AML-193 (cell line): ENCODE measurements at regions not wholly inside any gene's neighbourhood (a gene's known extent, or its start where the extent isn't known, plus 50 kb on each side); places are given as distances from the start of the nearest gene placed in this dataset.

Source experiments
- DNase-seq, 2 experiments: peaks; one replicate each; lab custom pipeline; 2025; lab: John Stamatoyannopoulos, UW

- DNase-seq: no peak
Measured at GRCh38 chr17:53891726-53892125, 69.0 kb downstream of the KIF2B start.

DNA sequence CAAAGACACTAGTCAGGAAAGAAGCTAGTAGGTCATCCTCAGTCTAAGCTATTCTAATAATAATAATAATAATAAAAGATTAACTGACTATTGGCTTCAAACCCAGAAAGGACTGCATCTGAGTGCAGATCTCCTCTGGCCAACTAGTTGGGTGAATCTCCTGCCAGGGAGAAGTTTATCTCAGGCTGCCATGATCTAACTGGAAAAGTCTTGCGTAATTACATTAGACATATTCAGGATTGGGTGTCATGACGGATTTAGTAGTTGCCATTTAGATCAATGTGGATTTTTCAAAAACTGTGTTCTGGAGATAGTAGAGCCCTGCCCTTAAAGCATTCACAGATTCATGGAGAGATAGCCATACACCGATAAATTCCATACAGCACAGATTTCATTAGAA is 69.5 kb downstream of the KIF2B start:
- DNase-seq: no peak

DNA sequence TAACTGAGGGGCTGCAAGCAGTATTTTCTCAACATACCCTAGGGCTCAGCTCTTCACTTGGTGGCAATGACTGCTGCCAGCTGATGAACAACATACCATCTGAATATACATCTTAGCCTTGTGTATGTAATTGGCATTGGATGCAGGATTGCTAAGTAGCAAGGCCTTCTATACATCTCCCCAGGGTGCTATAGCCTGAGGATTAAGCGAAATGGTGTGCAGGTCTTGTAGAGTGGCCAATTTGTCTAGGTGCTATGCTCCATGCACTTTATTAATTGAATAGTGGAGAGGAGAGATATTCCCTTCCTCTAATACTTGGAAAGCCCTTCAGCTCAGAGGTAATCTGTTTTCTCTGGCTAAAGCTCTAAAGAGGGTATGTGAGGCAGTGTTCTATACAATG is 71.9 kb downstream of the KIF2B start:
- DNase-seq: no peak

DNA sequence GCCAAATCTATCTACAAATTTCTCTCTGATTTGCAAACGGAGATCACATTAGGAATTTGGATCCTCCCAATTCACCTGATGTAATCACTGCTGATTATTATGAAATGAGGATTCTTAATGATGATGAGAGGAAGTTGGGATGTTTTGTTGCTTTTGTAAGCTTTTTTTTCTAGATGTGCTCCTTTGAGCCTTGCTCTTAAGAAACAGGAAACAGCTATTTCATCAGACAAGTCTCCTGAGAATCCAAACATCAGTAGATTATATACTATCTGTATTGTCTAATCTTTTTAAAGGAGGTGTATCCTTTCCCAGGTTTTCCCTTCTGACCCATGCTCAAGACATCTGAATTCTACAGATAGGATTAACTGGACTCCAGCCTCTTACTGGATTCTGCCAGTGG is 73.3 kb downstream of the KIF2B start:
- peak; percentile 5 for DNase-seq

- no peak for DNase-seq
Measured at GRCh38 chr17:53900951-53901350, 78.2 kb downstream of the KIF2B start.

DNA sequence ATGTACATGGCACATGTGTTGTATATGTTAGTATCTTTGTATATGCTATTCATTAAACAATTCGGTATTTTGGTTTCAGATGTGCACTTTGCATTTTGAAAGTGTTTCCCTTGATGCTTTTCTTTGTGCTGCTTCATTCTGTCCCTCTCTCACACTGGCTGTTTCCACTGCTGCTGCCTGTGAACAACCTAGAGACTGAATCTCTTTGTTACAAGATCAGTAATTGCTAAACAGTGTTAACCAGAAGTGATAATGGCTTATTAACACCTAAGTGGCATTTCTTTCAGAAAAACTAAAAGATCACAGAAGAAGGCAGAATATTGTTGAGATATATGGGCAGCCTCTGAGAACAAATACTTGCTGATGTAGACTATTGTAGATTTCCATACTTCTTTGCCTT is 84.7 kb downstream of the KIF2B start:
- DNase-seq: no peak

DNA sequence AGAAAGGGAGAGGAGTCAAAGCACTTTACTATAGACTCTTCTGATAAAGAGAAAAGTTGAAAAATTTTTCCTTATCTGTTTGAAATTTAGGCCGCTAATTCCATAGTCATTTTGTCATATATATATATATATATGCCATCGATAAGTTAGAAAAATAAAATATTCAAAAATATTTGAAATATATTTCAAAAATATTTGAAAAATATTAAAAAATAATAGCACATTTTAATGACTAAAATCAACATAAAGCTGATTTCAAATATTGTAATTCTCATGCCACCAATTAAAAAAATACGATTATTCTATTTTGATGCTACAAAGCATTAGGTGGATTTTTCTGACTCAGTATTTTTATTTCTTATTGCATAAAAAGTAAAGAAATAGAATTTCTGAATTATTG is 87.1 kb downstream of the KIF2B start:
- DNase-seq: no peak

- no peak for DNase-seq
Measured at GRCh38 chr17:53912117-53912516, 89.4 kb downstream of the KIF2B start.

GRCh38 chr17:53919356-53919755 is 96.6 kb downstream of the KIF2B start:
- DNase-seq: no peak

- no peak for DNase-seq
Measured at GRCh38 chr17:53924530-53925455, 102.1 kb downstream of the KIF2B start.

- no peak for DNase-seq
Measured at GRCh38 chr17:53932386-53932785, 109.7 kb downstream of the KIF2B start.

- no peak for DNase-seq
Measured at GRCh38 chr17:53934931-53935330, 112.2 kb downstream of the KIF2B start.

DNA sequence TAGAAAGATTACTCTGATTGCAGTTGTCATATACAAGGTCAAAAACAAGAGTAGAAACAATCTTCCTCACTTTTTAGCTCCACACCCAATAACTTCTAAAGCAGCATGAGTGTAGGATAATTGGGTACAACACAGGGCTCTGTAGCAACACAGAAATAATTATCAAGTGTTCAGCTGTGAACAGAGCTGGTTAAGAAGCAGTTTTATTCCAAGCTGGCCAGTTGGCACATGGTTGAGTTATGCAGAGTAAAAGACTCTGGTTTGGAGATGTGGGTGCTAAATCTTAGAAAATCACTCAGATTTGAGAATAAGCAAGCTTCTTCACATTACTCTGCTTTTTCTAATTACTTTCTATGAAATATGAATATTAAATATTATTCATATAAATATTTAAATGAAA is 118.5 kb downstream of the KIF2B start:
- no peak for DNase-seq

DNA sequence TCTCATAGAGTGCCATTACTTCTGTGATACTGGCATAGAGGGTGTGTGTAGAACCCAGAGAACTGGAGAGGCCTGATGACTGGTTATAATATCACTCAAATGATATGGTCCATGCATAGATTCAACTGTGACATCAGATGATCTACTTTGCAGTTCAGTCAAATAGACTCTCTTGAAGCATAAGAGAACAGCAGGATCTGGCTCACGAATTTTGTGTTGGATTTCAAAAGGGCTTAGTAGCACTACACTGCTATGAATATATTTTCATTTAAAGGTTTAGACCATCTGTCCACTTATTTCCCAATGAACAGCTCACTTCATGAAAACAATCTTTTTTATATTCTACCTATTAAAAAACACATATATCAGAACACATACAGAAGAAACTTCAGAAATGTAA is 119.7 kb downstream of the KIF2B start:
- no peak for DNase-seq

- DNase-seq: no peak
Measured at GRCh38 chr17:53942898-53943297, 120.2 kb downstream of the KIF2B start.

DNA sequence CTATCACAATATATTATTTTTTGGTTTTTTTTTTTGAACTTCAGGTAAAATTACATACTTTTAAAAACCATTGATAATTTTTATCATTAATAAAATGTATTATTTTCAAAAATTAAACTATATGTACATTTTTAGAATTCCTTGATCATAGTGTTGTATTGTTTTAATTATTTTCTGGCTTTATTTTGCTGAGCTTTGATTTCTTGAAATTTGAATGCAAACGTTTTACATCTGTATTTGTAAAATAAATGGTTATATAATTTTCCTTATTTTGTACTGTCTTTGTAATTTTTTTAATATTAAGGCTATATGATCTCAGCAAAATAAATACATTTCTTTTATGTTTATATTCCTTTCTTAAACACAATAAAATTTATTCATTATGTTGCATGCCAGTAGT is 125.6 kb downstream of the KIF2B start:
- no peak for DNase-seq

GRCh38 chr17:53949473-53950090 is 126.9 kb downstream of the KIF2B start:
- no peak for DNase-seq

GRCh38 chr17:53950207-53950857 is 127.6 kb downstream of the KIF2B start:
- DNase-seq: no peak

DNA sequence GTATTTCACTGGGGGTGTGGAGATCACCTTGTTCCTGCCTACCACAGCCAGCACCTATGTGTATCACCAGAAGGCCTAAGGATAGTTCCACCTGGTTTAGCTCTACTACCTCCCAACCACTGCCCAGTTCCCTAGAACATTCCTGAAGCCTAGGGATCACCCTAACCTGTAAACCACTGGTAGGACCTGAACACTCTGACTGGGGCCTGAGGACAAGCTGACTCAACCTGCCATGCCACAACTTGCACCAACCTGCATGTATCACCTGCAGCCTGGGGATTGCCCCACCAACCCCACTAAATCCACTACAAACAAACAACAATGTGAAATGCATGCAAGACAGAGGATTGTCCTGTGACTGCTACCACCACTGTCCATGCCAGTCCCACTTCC is 128.1 kb downstream of the KIF2B start:
- DNase-seq: no peak

- DNase-seq: no peak
Measured at GRCh38 chr17:53971361-53971760, 148.6 kb downstream of the KIF2B start.

GRCh38 chr17:53979991-53980390 is 157.3 kb downstream of the KIF2B start:
- DNase-seq: no peak

DNA sequence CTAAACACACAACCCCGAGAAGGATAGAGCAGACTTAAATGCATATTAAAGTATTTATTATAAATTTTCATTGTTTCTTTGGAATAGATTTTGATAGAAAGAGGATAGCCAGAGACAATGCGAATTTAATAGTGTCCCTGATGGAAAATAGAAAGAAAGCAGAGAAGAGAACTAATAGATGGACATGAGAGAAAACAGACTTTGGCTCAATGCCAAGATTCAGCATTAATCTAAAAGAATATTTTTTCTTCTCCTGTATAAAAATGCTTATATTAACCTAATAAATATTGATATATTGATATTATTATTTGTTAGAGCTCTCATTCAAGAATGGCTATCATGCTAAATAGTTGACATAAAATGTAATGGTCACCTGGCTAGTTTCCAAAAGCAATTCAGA is 173.4 kb downstream of the KIF2B start:
- DNase-seq: no peak

DNA sequence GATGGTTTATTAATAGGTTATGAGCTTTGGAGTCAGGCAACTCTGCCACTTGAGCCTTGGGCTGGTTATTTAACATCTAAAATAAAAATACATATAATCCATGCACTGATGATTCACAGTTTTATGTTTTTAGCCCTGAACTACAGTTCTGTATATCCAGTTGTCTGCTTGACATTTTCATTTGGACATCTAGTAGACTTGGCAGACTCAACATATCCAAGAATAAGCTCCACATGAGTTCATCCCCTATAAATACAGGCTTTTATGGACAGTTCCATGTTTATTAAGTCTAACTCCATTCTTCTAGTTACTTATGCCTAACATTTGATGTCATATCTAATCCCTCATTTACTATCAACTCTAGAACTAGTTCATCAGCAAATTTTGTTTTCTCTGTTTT is 174.2 kb downstream of the KIF2B start:
- DNase-seq: no peak
